HFFc6 (cell line): ENCODE measurements at regions not wholly inside any gene's neighbourhood (a gene's known extent, or its start where the extent isn't known, plus 50 kb on each side); places are given as distances from the start of the nearest gene placed in this dataset.

Experiments used
- DNase-seq: peaks from one replicate; pipeline ENCODE4 v3.0.0-alpha.2; 2018
- H3K27ac Mint-ChIP-seq: 2 replicates; pipeline ENCODE4 v1.8.0; 2020; ENCODE audit warnings: mild to moderate bottlenecking, mixed read lengths
- H3K27me3 Mint-ChIP-seq: 2 replicates; pipeline ENCODE4 v1.8.0; 2021; ENCODE audit warnings: mild to moderate bottlenecking, moderate library complexity, mixed read lengths; ENCODE audit not compliant: insufficient read depth
- H3K36me3 Mint-ChIP-seq: 2 replicates; pipeline ENCODE4 v1.8.0; 2021; ENCODE audit warnings: low read depth, mixed read lengths
- H3K4me1 Mint-ChIP-seq: 2 replicates; pipeline ENCODE4 v1.8.0; 2020; ENCODE audit warnings: low read depth, mixed read lengths
- H3K4me3 Mint-ChIP-seq: 2 replicates; pipeline ENCODE4 v1.8.0; 2020; ENCODE audit warnings: mild to moderate bottlenecking, moderate library complexity, mixed read lengths
- H3K9me3 Mint-ChIP-seq: 2 replicates; pipeline ENCODE4 v1.8.0; 2020; ENCODE audit warnings: mild to moderate bottlenecking, mixed read lengths
- TF ChIP-seq, protein P1 (sequence below): fragments of 200-600 bp; sonication (generic); IDR thresholded peaks from 2 replicates; pipeline ENCODE4 v1.5.0; 2021; ENCODE audit warnings: antibody characterized with exemption, mild to moderate bottlenecking

DNA sequence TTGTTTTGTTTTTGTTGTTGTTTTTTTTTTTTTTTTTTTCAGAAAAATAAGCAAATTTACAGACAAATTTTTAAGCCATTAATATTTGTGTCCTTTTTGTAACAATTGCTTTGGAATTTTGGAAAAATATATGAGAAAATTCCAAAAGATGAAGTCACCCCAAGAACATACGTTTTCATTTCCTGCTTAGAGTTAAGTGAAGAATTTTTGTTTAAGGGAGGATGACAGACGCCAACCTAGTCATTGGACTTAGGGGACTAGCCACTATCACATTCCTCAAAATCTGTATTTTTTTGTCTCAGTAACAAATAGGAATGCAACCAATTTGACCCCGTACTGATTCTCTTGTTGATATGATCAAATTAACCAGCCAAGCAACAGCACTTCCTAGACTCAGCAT lies 433.9 kb upstream of the SLC30A5 start:
- Mint-ChIP-seq H3K27ac (peak overlapping the region; percentile 66), H3K4me3 (no peak overlapping the region), H3K4me1 (peaks cover 40% of the 10 kb centered on the region), H3K27me3 (peaks cover 4% of the 10 kb centered on the region; the same call in 1 of the 2 replicates), H3K36me3 (no peaks in the 10 kb centered on the region), H3K9me3 (peaks cover 6% of the 10 kb centered on the region; the same call in 1 of the 2 replicates)
- TF ChIP-seq, protein P1, sequence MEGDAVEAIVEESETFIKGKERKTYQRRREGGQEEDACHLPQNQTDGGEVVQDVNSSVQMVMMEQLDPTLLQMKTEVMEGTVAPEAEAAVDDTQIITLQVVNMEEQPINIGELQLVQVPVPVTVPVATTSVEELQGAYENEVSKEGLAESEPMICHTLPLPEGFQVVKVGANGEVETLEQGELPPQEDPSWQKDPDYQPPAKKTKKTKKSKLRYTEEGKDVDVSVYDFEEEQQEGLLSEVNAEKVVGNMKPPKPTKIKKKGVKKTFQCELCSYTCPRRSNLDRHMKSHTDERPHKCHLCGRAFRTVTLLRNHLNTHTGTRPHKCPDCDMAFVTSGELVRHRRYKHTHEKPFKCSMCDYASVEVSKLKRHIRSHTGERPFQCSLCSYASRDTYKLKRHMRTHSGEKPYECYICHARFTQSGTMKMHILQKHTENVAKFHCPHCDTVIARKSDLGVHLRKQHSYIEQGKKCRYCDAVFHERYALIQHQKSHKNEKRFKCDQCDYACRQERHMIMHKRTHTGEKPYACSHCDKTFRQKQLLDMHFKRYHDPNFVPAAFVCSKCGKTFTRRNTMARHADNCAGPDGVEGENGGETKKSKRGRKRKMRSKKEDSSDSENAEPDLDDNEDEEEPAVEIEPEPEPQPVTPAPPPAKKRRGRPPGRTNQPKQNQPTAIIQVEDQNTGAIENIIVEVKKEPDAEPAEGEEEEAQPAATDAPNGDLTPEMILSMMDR = no peak
- peak; percentile 33 for DNase-seq

DNA sequence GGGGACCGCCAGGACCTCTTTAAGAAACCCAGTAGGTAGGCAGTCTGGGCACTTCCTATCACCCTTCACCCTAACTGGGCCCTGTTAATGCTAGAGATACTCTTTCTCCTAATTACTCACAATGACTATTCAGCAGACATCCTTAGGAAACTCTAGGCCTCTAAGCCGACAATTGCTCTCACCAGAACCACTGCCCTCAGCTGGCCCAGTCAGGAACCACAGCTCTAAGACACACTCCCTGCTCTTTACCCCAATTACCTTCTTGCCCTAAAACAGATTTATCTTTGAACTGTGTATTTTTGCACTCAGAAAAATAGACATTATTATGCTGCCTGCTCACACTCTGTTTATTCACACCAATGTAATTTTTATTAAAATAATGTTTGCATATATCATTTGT lies 432.6 kb upstream of the SLC30A5 start:
- H3K27ac Mint-ChIP-seq = no peak overlapping the region
- peaks cover 6% of the 10 kb centered on the region; the same call in 1 of the 2 replicates for H3K9me3 Mint-ChIP-seq
- H3K4me3 Mint-ChIP-seq = no peak overlapping the region
- H3K4me1 Mint-ChIP-seq = peaks cover 40% of the 10 kb centered on the region
- H3K36me3 Mint-ChIP-seq = no peaks in the 10 kb centered on the region
- DNase-seq = peak; percentile 43
- TF ChIP-seq, protein P1 = peak; percentile 68
- H3K27me3 Mint-ChIP-seq = peaks cover 2% of the 10 kb centered on the region; the same call in 1 of the 2 replicates

DNA sequence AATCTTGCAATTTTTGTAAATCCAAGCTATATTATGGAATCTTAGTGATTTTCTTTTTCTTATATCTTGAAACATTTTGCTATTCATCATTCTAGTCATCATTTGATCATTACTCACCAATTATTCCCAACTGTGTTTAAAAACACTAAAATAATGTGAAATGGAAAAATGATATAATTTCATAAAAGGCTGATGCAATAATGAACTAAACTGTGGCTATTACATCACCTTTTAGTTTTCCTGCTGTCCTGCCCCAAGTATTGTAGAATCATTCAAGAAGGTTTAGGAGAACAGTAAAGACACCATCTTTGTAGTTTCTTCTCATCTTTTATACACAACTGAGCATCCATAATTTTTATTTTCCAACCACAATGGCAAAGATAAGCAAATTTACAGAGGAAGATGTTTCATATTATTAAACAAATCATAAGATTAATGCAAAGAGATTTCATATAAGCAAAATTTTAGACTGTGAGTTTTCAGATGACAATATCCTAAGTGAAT lies 431.0 kb upstream of the SLC30A5 start:
- peaks cover 6% of the 10 kb centered on the region; the same call in 1 of the 2 replicates for H3K9me3 Mint-ChIP-seq
- peaks cover 2% of the 10 kb centered on the region; the same call in 1 of the 2 replicates for H3K27me3 Mint-ChIP-seq

DNA sequence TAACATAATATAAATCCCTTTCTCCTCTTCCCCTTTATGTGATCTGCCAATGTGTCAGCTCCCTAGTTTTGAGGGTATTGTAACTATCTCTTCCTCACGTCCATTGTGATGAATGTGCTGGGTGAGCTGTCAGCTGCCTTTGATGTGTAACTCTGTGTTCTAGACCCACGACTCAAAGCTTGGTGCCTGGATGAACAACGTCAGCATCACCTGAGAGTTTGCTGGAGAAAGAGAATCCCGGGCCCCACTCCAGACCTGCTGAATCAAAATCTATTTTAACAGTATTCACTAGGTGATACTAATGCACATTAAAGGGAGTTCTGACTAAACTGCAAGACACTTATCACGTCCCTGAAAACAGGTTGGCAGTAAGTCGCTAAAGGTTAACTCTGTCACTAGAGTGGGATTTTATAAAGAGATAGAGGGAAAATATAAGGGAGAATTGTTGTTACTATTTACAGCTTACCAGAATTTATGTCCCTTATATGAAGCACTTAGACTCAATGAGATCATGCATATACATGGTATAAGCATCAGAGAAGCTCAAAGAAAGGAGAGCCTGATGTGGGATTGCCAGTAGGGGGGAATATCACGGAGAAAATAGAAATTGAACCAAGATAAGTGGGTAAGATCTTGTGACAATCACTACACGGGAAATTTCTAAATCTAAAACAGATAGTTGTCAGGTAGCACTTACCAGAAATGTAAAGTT lies 423.8 kb upstream of the SLC30A5 start:
- Mint-ChIP-seq H3K36me3 (no peaks in the 10 kb centered on the region), H3K4me1 (peaks cover 5% of the 10 kb centered on the region; the same call in 1 of the 2 replicates), H3K27ac (no peak overlapping the region), H3K9me3 (no peaks in the 10 kb centered on the region; the same call in 1 of the 2 replicates), H3K27me3 (peaks cover 4% of the 10 kb centered on the region; the same call in 1 of the 2 replicates), H3K4me3 (no peak overlapping the region)
- TF ChIP-seq, protein P1 = no peak
- no peak for DNase-seq

More for the DNA sequence above, 431.0 kb upstream of the SLC30A5 start:
- peaks cover 36% of the 10 kb centered on the region for H3K4me1 Mint-ChIP-seq
- H3K36me3 Mint-ChIP-seq = no peaks in the 10 kb centered on the region
- TF ChIP-seq, protein P1 = no peak
- no peak overlapping the region for H3K4me3 Mint-ChIP-seq
- DNase-seq = no peak
- no peak overlapping the region for H3K27ac Mint-ChIP-seq

DNA sequence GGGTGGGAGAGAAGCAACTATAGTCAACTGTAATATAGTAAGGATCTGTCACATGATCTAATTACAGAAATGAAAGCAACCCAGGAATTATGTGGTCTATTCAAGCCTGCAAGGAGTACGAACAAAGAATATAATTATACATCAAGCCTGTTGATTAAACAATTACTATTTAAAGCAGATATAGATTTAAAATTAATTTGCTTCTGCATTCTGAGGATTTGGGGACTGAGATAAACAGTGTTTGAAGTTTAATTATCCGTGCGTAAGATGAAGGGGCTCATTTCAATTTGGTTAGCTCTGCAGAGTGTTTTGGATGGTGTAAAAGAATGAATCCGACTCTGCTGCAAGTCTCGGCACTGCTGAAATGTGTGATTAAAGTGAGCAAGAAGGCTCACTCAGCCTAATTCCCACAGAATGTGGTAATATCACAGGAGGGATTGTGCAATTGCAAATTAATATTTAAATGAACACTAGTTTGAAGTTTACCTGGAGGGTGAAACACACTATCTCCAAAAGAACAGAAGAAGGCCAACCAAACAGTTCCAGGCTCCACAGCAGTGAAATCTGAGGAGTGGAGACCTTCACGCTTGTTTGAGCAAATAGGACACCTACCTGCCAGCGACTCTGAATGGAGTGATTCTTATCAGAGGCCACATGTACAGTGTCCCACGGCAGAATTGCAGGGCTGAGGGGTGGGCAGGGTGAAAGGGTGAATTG lies 420.6 kb upstream of the SLC30A5 start:
- no peaks in the 10 kb centered on the region for H3K36me3 Mint-ChIP-seq
- no peak overlapping the region for H3K4me3 Mint-ChIP-seq
- H3K4me1 Mint-ChIP-seq = peaks cover 5% of the 10 kb centered on the region; the same call in 1 of the 2 replicates
- no peaks in the 10 kb centered on the region for H3K9me3 Mint-ChIP-seq
- no peak for DNase-seq
- TF ChIP-seq, protein P1 = no peak
- peaks cover 4% of the 10 kb centered on the region; the same call in 1 of the 2 replicates for H3K27me3 Mint-ChIP-seq
- H3K27ac Mint-ChIP-seq = no peak overlapping the region
